ENCODE measurements at regions not wholly inside any gene's neighbourhood (a gene's known extent, or its start where the extent isn't known, plus 50 kb on each side); places are given as distances from the start of the nearest gene placed in this dataset.

DNA sequence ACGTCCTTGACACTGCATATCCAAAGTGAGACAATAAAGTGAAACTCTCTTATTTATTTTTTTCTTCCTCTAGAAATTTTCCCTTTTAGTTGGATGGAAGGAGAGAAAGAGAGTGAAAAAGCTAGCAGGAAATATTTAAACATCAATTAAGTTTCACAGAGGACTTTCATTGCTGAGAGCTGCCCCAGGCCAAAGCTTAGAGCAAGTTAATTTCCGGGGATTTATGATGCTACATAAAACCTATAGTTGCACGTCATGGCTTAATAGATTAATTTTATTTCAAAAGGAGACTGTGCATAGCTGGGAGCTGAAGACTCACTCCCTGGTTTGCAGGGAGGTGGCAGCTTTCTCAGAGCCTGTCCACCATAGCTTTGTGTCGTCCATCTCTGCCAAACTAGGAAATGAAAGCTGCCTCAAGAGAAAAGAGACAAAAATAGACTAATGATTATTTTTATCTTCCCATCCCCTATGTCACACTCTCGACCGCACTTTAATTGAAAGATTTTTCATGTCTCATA, 323.3 kb upstream of the RAB6C start:
- no peaks in the 10 kb centered on the region for H3K36me3 ChIP-seq

DNA sequence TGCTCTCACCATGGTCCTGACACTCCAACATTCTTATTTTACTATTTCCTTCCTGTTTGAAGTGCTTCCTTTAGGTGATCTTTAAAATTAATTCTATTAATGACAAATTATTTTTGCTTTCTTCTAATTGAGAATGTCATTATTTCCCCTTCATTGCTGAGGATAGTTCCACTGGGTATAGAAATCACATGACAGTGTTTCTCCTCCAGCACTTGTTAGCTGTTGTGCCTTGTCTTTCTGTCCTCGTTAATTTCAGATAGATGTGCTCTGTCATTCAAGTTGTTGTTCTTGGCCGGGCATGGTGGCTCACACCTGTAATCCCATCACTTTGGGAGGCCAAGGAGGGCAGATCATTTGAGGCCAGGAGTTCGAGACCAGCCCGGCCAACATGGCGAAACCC, 321.0 kb upstream of the RAB6C start:
- no peak for TF ChIP-seq POLR2AphosphoS5 (IDR thresholded peaks at IDR 0.05)
- no peak for TF ChIP-seq POLR2A (IDR thresholded peaks at IDR 0.05)
- TF ChIP-seq, protein P1, sequence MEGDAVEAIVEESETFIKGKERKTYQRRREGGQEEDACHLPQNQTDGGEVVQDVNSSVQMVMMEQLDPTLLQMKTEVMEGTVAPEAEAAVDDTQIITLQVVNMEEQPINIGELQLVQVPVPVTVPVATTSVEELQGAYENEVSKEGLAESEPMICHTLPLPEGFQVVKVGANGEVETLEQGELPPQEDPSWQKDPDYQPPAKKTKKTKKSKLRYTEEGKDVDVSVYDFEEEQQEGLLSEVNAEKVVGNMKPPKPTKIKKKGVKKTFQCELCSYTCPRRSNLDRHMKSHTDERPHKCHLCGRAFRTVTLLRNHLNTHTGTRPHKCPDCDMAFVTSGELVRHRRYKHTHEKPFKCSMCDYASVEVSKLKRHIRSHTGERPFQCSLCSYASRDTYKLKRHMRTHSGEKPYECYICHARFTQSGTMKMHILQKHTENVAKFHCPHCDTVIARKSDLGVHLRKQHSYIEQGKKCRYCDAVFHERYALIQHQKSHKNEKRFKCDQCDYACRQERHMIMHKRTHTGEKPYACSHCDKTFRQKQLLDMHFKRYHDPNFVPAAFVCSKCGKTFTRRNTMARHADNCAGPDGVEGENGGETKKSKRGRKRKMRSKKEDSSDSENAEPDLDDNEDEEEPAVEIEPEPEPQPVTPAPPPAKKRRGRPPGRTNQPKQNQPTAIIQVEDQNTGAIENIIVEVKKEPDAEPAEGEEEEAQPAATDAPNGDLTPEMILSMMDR (IDR thresholded peaks at IDR 0.05), result no peak
- H3K27me3 ChIP-seq (replicated peaks; ENCODE audit: insufficient read depth), result no peaks in the 10 kb centered on the region
- H3K9me3 ChIP-seq, result no peaks in the 10 kb centered on the region
- 95% methylated on average over 5 of the region's 5 CpGs for WGBS
- no peak for DNase-seq (ENCODE audit: low spot score)
- no peak overlapping the region for H3K4me3 ChIP-seq
- H3K4me1 ChIP-seq (replicated peaks), result no peaks in the 10 kb centered on the region
- H3K36me3 ChIP-seq, result no peaks in the 10 kb centered on the region
- H3K27ac ChIP-seq, result no peak overlapping the region
- intact Hi-C loops (cut with DNase I), result no loop called here

More for the DNA sequence above, 323.3 kb upstream of the RAB6C start:
- 57% methylated on average over 6 of the region's 6 CpGs for WGBS
- intact Hi-C loops (cut with DNase I), result no loop called here
- Histone ChIP-seq H3K4me1 (replicated peaks) (no peaks in the 10 kb centered on the region), H3K9me3 (no peaks in the 10 kb centered on the region), H3K27ac (no peak overlapping the region), H3K27me3 (replicated peaks; ENCODE audit: insufficient read depth) (no peaks in the 10 kb centered on the region), H3K4me3 (no peak overlapping the region)
- DNase-seq (ENCODE audit: low spot score), result no peak
- TF ChIP-seq POLR2AphosphoS5 (IDR thresholded peaks at IDR 0.05) (no peak), POLR2A (IDR thresholded peaks at IDR 0.05) (no peak)
- TF ChIP-seq, protein P1 (IDR thresholded peaks at IDR 0.05), result no peak

DNA sequence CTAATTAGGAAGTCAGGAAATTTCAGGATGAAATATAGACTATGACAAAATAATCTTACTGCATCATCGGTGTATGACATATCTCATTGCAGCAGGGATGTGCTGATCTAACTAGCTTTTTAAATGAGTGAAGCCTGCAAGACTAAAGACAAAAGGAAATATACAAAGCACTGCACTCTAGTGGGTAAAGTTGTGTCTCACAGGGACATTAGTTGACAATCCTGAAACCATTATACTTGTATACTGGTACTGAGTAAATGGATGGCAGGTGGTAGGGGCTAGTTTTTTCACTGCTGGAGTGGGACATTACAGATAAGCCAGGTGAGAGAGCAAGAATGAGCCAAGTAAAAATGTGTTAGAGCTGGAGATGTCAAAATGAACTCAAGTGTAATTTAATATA, 317.5 kb upstream of the RAB6C start:
- intact Hi-C loops (cut with DNase I), result no loop called here
- Histone ChIP-seq H3K4me3 (no peak overlapping the region), H3K9me3 (no peaks in the 10 kb centered on the region), H3K27me3 (replicated peaks; ENCODE audit: insufficient read depth) (no peaks in the 10 kb centered on the region), H3K36me3 (no peaks in the 10 kb centered on the region), H3K4me1 (replicated peaks) (no peaks in the 10 kb centered on the region), H3K27ac (no peak overlapping the region)
- 58% methylated on average over 1 of the region's 1 CpG for WGBS
- no peak for DNase-seq (ENCODE audit: low spot score)
- TF ChIP-seq POLR2AphosphoS5 (IDR thresholded peaks at IDR 0.05) (no peak), POLR2A (IDR thresholded peaks at IDR 0.05) (no peak)
- TF ChIP-seq, protein P1 (IDR thresholded peaks at IDR 0.05), result no peak

GRCh38 chr2:129667577-129667976, 311.9 kb upstream of the RAB6C start:
- Histone ChIP-seq H3K27ac (no peak overlapping the region), H3K4me3 (no peak overlapping the region), H3K36me3 (no peaks in the 10 kb centered on the region), H3K27me3 (replicated peaks; ENCODE audit: insufficient read depth) (no peaks in the 10 kb centered on the region), H3K9me3 (no peaks in the 10 kb centered on the region), H3K4me1 (replicated peaks) (no peaks in the 10 kb centered on the region)
- intact Hi-C loops (cut with DNase I), result no loop called here
- WGBS, result 78% methylated on average over 4 of the region's 4 CpGs
- TF ChIP-seq POLR2A (IDR thresholded peaks at IDR 0.05), result no peak
- DNase-seq (ENCODE audit: low spot score), result no peak

DNA sequence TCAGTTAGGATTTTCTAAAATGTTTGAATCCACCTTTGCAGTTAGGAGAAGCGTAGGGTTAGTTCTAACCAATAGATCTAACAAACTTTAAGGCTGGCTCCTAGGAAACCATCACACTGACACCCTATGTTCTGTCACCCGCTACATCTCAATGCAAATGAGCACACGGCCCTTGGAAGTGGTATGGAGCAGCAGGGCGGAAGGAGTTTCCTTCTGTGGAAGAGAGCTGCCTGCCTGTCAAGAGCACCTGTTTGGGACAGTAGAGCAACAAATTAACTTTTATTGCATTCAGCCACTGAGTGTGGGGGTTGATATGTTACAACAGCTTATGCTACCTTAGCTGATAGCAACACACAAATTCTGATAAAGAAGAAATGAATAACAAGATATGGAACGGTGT, 306.9 kb upstream of the RAB6C start:
- intact Hi-C loops (cut with DNase I), result no loop called here
- no peaks in the 10 kb centered on the region for H3K4me1 ChIP-seq (replicated peaks)
- no peak overlapping the region for H3K4me3 ChIP-seq
- 58% methylated on average over 5 of the region's 5 CpGs for WGBS
- no peak for TF ChIP-seq POLR2AphosphoS5 (IDR thresholded peaks at IDR 0.05)
- no peak for TF ChIP-seq POLR2A (IDR thresholded peaks at IDR 0.05)
- TF ChIP-seq, protein P1 (IDR thresholded peaks at IDR 0.05), result no peak
- no peaks in the 10 kb centered on the region for H3K36me3 ChIP-seq
- no peaks in the 10 kb centered on the region for H3K27me3 ChIP-seq (replicated peaks; ENCODE audit: insufficient read depth)
- DNase-seq (ENCODE audit: low spot score), result no peak
- no peaks in the 10 kb centered on the region for H3K9me3 ChIP-seq
- no peak overlapping the region for H3K27ac ChIP-seq

Measured in prostate gland (tissue), 2 donors.